GM23248 (cell line): ENCODE measurements at regions not wholly inside any gene's neighbourhood (a gene's known extent, or its start where the extent isn't known, plus 50 kb on each side); places are given as distances from the start of the nearest gene placed in this dataset.

Source experiments
- EZH2 ChIP-seq: fragments of 200-600 bp; sonication (generic); IDR thresholded peaks from 2 replicates; pipeline ENCODE4 v1.6.1; 2018; ENCODE audit warnings: antibody characterized with exemption, mild to moderate bottlenecking; ENCODE audit not compliant: insufficient read depth, poor library complexity, severe bottlenecking
- EZH2phosphoT487 ChIP-seq: fragments of 200-600 bp; sonication (generic); IDR thresholded peaks from 2 replicates; pipeline ENCODE4 v1.6.1; 2018; ENCODE audit warnings: antibody characterized with exemption, moderate library complexity, mild to moderate bottlenecking, low read depth; ENCODE audit not compliant: insufficient read depth

DNA sequence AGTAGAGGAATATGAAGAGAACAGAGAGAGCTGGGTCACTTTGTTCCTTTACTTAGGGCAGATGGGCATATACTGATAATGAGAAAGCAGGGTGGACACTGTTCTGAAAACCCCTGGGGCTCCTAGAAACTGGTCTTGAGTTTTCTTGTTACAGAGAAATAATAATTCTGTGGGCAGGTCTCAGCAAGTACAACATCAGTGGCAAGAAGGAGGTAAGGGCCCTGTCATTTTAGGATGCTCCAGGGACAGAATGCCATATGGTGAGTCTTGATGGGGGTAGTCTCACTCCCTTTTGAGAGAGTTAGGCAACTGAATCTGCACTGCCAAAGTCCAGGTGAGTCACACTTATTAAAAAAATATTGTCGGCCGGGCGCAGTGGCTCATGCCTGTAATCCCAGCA lies 102.3 kb downstream of the KCNJ2 start:
- TF ChIP-seq EZH2 (no peak), EZH2phosphoT487 (no peak)
